PC-3 (cell line): ENCODE measurements at regions not wholly inside any gene's neighbourhood (a gene's known extent, or its start where the extent isn't known, plus 50 kb on each side); places are given as distances from the start of the nearest gene placed in this dataset.

ENCODE experiments used
- CTCF ChIP-seq: fragments of 300-600 bp; sonication (generic); conservative IDR thresholded peaks from 2 replicates; pipeline ENCODE4 v1.5.1; 2017; ENCODE audit warnings: antibody characterized with exemption, low read depth, mild to moderate bottlenecking, low read length
- EZH2phosphoT487 ChIP-seq: fragments of 300-600 bp; sonication (generic); IDR thresholded peaks from 2 replicates; pipeline ENCODE4 v1.6.1; 2018; ENCODE audit warnings: mild to moderate bottlenecking, antibody characterized with exemption, low read length, borderline replicate concordance

- TF ChIP-seq CTCF (no peak), EZH2phosphoT487 (no peak)
Measured at GRCh38 chr3:154967090-154967489, 113.0 kb upstream of the MME start.
